Neural progenitor cell (in vitro differentiated cells): ENCODE measurements at regions not wholly inside any gene's neighbourhood (a gene's known extent, or its start where the extent isn't known, plus 50 kb on each side); places are given as distances from the start of the nearest gene placed in this dataset.

Experiments used
- CTCF ChIP-seq: fragments of 200-600 bp; sonication (generic); IDR thresholded peaks from 2 replicates; pipeline ENCODE4 v1.5.1; 2017; ENCODE audit warnings: antibody characterized with exemption, mild to moderate bottlenecking
- EZH2phosphoT487 ChIP-seq: fragments of 200-600 bp; sonication (generic); IDR thresholded peaks from 2 replicates; pipeline ENCODE4 v1.6.1; 2017; ENCODE audit warnings: antibody characterized with exemption

GRCh38 chr5:155106221-155106620 lies 92.7 kb downstream of the KIF4B start:
- no peak for TF ChIP-seq CTCF
- TF ChIP-seq EZH2phosphoT487 = no peak
